ENCODE measurements at regions not wholly inside any gene's neighbourhood (a gene's known extent, or its start where the extent isn't known, plus 50 kb on each side); places are given as distances from the start of the nearest gene placed in this dataset.

- H3K27ac Mint-ChIP-seq = no peak overlapping the region
- Histone ChIP-seq H3K23me2 (ENCODE audit: insufficient read length, low read depth, low read length, poor library complexity, severe bottlenecking) (no peaks in the 10 kb centered on the region), H3K9me3 (ENCODE audit: control insufficient read depth, low read depth, low read length) (no peaks in the 10 kb centered on the region), H4K91ac (ENCODE audit: insufficient read length, low read depth, low read length) (no peak overlapping the region), H3K4me1 (ENCODE audit: insufficient read depth, low read length) (no peaks in the 10 kb centered on the region; the same call in 1 of the 2 replicates), H3K14ac (ENCODE audit: insufficient read depth, low read length) (no peak overlapping the region), H4K8ac (replicated peaks; ENCODE audit: insufficient read length, low read depth, low read length) (no peak overlapping the region), H2BK15ac (ENCODE audit: low read depth, low read length) (no peak overlapping the region), H3K27me3 (ENCODE audit: insufficient read depth, low read length) (no peaks in the 10 kb centered on the region), H2AFZ (ENCODE audit: low read length) (no peak overlapping the region), H2BK12ac (ENCODE audit: insufficient read length, low read depth, low read length) (no peak overlapping the region), H4K20me1 (ENCODE audit: control insufficient read depth, insufficient read depth, insufficient read length) (peaks cover under 1% of the 10 kb centered on the region), H2AK5ac (ENCODE audit: insufficient read length, low read length) (no peak overlapping the region), H2BK5ac (ENCODE audit: insufficient read length, low read length) (no peak overlapping the region), H3K9ac (ENCODE audit: extremely low read depth, insufficient read length, low read length) (no peak overlapping the region), H3K4ac (ENCODE audit: low read depth, low read length) (no peak overlapping the region), H2BK20ac (ENCODE audit: low read depth, low read length, poor library complexity, severe bottlenecking) (no peak overlapping the region), H3T11ph (ENCODE audit: low read length) (no peak overlapping the region), H3K27ac (ENCODE audit: insufficient read length, low read depth, low read length) (no peak overlapping the region), H3K56ac (ENCODE audit: insufficient read length, low read depth, low read length) (no peak overlapping the region), H3K4me2 (ENCODE audit: insufficient read depth, insufficient read length, low read length) (no peak overlapping the region), H3K18ac (ENCODE audit: insufficient read length, low read depth, low read length) (no peak overlapping the region), H3K79me2 (ENCODE audit: insufficient read depth, low read length) (no peaks in the 10 kb centered on the region), H4K5ac (ENCODE audit: insufficient read length, low read depth, low read length) (no peak overlapping the region), H3K23ac (ENCODE audit: insufficient read length, low read depth, low read length) (no peak overlapping the region), H3K79me1 (ENCODE audit: insufficient read depth, low read depth, low read length, poor library complexity, severe bottlenecking) (no peaks in the 10 kb centered on the region), H2BK120ac (ENCODE audit: low read depth, low read length, poor library complexity, severe bottlenecking) (no peak overlapping the region)
- H3K4me1 Mint-ChIP-seq = peaks cover 1% of the 10 kb centered on the region in 2 experiments; a peak in 3 of 4 replicates
- WGBS (ENCODE audit: extremely low coverage, insufficient read length, low lambda C conversion rate) = no CpG with 5 or more reads among the region's 7 CpGs
- no peaks in the 10 kb centered on the region; a peak in 1 of 7 replicates for H3K36me3 Mint-ChIP-seq (ENCODE audit: insufficient read depth in 1 of 3, low read depth in 3 of 3)
- no peak overlapping the region for H3K4me3 Mint-ChIP-seq
- TF ChIP-seq, protein P1, sequence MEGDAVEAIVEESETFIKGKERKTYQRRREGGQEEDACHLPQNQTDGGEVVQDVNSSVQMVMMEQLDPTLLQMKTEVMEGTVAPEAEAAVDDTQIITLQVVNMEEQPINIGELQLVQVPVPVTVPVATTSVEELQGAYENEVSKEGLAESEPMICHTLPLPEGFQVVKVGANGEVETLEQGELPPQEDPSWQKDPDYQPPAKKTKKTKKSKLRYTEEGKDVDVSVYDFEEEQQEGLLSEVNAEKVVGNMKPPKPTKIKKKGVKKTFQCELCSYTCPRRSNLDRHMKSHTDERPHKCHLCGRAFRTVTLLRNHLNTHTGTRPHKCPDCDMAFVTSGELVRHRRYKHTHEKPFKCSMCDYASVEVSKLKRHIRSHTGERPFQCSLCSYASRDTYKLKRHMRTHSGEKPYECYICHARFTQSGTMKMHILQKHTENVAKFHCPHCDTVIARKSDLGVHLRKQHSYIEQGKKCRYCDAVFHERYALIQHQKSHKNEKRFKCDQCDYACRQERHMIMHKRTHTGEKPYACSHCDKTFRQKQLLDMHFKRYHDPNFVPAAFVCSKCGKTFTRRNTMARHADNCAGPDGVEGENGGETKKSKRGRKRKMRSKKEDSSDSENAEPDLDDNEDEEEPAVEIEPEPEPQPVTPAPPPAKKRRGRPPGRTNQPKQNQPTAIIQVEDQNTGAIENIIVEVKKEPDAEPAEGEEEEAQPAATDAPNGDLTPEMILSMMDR (conservative IDR thresholded peaks at IDR 0.05) = no peak
- no peaks in the 10 kb centered on the region for H3K27me3 Mint-ChIP-seq (ENCODE audit: low read depth)
- DNase-seq = no peak
- H3K9me3 Mint-ChIP-seq = no peaks in the 10 kb centered on the region
These were observed 111.2 kb upstream of the SLC35B3 start for GRCh38 chr6:8546496-8546895.

All from H9 (cell line).